ENCODE measurements at regions not wholly inside any gene's neighbourhood (a gene's known extent, or its start where the extent isn't known, plus 50 kb on each side); places are given as distances from the start of the nearest gene placed in this dataset.

DNA sequence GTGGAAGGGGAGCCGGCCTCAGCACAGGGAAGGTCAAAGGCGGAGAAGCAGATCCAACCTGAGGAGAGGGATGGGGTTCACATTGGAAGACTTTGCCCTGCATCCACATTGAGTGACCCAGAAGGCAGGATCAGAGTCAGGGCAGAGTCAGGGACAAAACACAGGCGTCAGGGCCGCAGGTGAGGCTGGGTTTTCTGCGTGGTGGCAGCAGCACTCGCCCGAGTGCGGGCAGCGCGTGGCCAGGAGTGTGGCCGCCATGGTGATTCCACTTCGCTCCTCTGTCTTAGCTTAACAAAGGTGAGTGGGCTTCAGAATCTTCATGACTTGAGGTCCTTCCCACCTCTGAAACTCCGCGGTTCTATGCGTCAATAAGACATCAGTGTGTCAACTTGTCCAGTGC, 476.9 kb upstream of the SMIM21 start:
- no peaks in the 10 kb centered on the region for H3K9me3 ChIP-seq (replicated peaks; ENCODE audit: insufficient read depth, low read length)
- H3K4me1 ChIP-seq (ENCODE audit: low read length): no peaks in the 10 kb centered on the region
- no peak overlapping the region for H3K4me2 ChIP-seq (ENCODE audit: low read depth, low read length)
- no peak overlapping the region for H3K9ac ChIP-seq (ENCODE audit: low read length)
- H3K27me3 ChIP-seq (replicated peaks; ENCODE audit: insufficient read depth, low read length): no peaks in the 10 kb centered on the region
- no peak for TF ChIP-seq EZH2 (optimal IDR thresholded peaks at IDR 0.05; ENCODE audit: low read depth, low read length)
- TF ChIP-seq, protein P1, sequence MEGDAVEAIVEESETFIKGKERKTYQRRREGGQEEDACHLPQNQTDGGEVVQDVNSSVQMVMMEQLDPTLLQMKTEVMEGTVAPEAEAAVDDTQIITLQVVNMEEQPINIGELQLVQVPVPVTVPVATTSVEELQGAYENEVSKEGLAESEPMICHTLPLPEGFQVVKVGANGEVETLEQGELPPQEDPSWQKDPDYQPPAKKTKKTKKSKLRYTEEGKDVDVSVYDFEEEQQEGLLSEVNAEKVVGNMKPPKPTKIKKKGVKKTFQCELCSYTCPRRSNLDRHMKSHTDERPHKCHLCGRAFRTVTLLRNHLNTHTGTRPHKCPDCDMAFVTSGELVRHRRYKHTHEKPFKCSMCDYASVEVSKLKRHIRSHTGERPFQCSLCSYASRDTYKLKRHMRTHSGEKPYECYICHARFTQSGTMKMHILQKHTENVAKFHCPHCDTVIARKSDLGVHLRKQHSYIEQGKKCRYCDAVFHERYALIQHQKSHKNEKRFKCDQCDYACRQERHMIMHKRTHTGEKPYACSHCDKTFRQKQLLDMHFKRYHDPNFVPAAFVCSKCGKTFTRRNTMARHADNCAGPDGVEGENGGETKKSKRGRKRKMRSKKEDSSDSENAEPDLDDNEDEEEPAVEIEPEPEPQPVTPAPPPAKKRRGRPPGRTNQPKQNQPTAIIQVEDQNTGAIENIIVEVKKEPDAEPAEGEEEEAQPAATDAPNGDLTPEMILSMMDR (IDR thresholded peaks at IDR 0.05; ENCODE audit: low read length): no peak
- no peak for TF ChIP-seq EZH2phosphoT487 (IDR thresholded peaks at IDR 0.05; ENCODE audit: low read length)
- no peaks in the 10 kb centered on the region for H3K79me2 ChIP-seq (ENCODE audit: low read length)
- H4K20me1 ChIP-seq (ENCODE audit: insufficient read depth, low read length): no peaks in the 10 kb centered on the region
- H3K4me3 ChIP-seq (ENCODE audit: low read length): no peak overlapping the region
- no peak overlapping the region for H2AFZ ChIP-seq (ENCODE audit: low read length)
- H3K27ac ChIP-seq (ENCODE audit: low read length): no peak overlapping the region
- no peaks in the 10 kb centered on the region for H3K36me3 ChIP-seq (replicated peaks; ENCODE audit: insufficient read depth, low read length)
- no peaks in the 10 kb centered on the region for H3K9me2 ChIP-seq (replicated peaks; ENCODE audit: insufficient read depth, low read length)
- no peak for DNase-seq
- no peaks in the 10 kb centered on the region for H3F3A ChIP-seq (ENCODE audit: insufficient read depth, low read length)

DNA sequence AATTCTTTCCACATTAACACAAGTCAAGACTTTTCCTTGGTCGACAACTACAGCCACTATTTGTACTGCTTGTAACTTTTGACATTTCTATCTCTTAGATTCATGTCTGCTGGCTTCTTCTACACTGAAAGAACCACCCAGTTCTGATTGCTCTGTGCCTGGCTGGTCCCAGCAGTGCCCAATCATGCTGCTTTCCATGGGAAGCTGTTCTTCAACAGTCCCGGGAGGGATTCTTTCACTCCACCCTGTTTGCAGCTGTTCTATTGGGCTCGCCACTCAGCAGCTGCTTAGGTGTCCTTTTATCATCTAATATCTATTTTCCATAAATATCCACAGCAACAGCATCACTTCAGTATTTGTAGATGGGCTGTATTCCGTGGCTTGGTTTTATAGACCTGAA, 471.1 kb upstream of the SMIM21 start:
- no peaks in the 10 kb centered on the region for H3K36me3 ChIP-seq (replicated peaks; ENCODE audit: insufficient read depth, low read length)
- no peaks in the 10 kb centered on the region for H3K9me3 ChIP-seq (replicated peaks; ENCODE audit: insufficient read depth, low read length)
- H3F3A ChIP-seq (ENCODE audit: insufficient read depth, low read length): no peaks in the 10 kb centered on the region
- H2AFZ ChIP-seq (ENCODE audit: low read length): no peak overlapping the region
- no peaks in the 10 kb centered on the region for H3K27me3 ChIP-seq (replicated peaks; ENCODE audit: insufficient read depth, low read length)
- no peaks in the 10 kb centered on the region for H3K4me1 ChIP-seq (ENCODE audit: low read length)
- H3K79me2 ChIP-seq (ENCODE audit: low read length): no peaks in the 10 kb centered on the region
- no peaks in the 10 kb centered on the region for H4K20me1 ChIP-seq (ENCODE audit: insufficient read depth, low read length)
- H3K27ac ChIP-seq (ENCODE audit: low read length): no peak overlapping the region
- TF ChIP-seq, protein P1 (IDR thresholded peaks at IDR 0.05; ENCODE audit: low read length): no peak
- TF ChIP-seq EZH2phosphoT487 (IDR thresholded peaks at IDR 0.05; ENCODE audit: low read length) (no peak), EZH2 (optimal IDR thresholded peaks at IDR 0.05; ENCODE audit: low read depth, low read length) (no peak)
- no peak overlapping the region for H3K4me2 ChIP-seq (ENCODE audit: low read depth, low read length)
- H3K4me3 ChIP-seq (ENCODE audit: low read length): no peak overlapping the region
- H3K9ac ChIP-seq (ENCODE audit: low read length): no peak overlapping the region
- no peaks in the 10 kb centered on the region for H3K9me2 ChIP-seq (replicated peaks; ENCODE audit: insufficient read depth, low read length)
- DNase-seq: no peak

DNA sequence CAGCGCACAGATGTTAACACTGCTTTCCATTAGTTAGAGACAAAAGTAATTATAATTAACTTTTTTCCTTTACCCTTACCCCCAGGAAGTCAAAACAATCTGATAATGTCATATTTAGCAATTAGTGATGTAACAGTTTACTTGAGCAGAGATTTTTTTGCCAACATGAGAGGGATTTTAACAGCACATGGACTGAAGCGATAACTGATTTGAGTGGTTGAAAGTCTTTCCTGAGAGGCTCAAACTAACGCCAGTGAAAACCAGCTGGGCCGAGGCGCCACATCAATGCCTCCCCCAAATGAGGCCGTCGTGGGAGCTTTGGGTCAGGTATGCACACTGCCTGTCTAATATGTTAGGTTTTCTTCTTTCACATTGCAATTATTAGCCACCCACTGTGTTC, 469.9 kb upstream of the SMIM21 start:
- H2AFZ ChIP-seq (ENCODE audit: low read length): no peak overlapping the region
- TF ChIP-seq EZH2 (optimal IDR thresholded peaks at IDR 0.05; ENCODE audit: low read depth, low read length) (no peak), EZH2phosphoT487 (IDR thresholded peaks at IDR 0.05; ENCODE audit: low read length) (no peak)
- TF ChIP-seq, protein P1 (IDR thresholded peaks at IDR 0.05; ENCODE audit: low read length): no peak
- no peaks in the 10 kb centered on the region for H3K9me3 ChIP-seq (replicated peaks; ENCODE audit: insufficient read depth, low read length)
- no peaks in the 10 kb centered on the region for H3K36me3 ChIP-seq (replicated peaks; ENCODE audit: insufficient read depth, low read length)
- H3K27ac ChIP-seq (ENCODE audit: low read length): no peak overlapping the region
- H3K27me3 ChIP-seq (replicated peaks; ENCODE audit: insufficient read depth, low read length): no peaks in the 10 kb centered on the region
- no peak overlapping the region for H3K4me3 ChIP-seq (ENCODE audit: low read length)
- H3K4me1 ChIP-seq (ENCODE audit: low read length): no peaks in the 10 kb centered on the region
- H3K4me2 ChIP-seq (ENCODE audit: low read depth, low read length): no peak overlapping the region
- DNase-seq: no peak
- no peaks in the 10 kb centered on the region for H3K9me2 ChIP-seq (replicated peaks; ENCODE audit: insufficient read depth, low read length)
- H3K9ac ChIP-seq (ENCODE audit: low read length): no peak overlapping the region
- H3F3A ChIP-seq (ENCODE audit: insufficient read depth, low read length): no peaks in the 10 kb centered on the region
- no peaks in the 10 kb centered on the region for H3K79me2 ChIP-seq (ENCODE audit: low read length)
- no peaks in the 10 kb centered on the region for H4K20me1 ChIP-seq (ENCODE audit: insufficient read depth, low read length)
